ENCODE measurements at regions not wholly inside any gene's neighbourhood (a gene's known extent, or its start where the extent isn't known, plus 50 kb on each side); places are given as distances from the start of the nearest gene placed in this dataset.

DNA sequence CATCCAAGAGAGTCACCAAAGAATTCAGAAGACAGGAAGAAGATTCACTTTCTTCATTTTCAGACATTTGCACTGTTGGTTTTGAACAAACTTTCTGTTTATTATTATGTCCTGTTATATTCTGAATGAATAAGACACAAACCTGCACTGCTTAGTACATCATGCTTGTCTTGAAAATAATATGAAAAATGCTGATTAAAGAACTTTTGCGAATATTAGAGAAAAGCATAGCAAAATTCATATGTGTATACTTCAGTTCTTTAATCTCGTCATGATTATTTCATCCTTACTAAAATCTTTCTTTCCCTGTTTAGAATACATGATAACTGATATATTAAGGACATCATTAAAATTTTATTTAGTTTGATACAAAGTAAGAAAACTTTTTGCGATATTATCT, 504.1 kb downstream of the POM121L12 start:
- no peaks in the 10 kb centered on the region for H3K36me3 ChIP-seq (ENCODE audit: control insufficient read depth, insufficient read depth, low read length)
- no peak overlapping the region for H3K4me2 ChIP-seq (ENCODE audit: insufficient read depth, low read length)
- BruUV-seq (replicated peaks) = no TSS peak
- TF ChIP-seq USF2 (CRISPR knock-in tag; IDR thresholded peaks at IDR 0.05) = no peak
- in situ Hi-C loops (cut with MboI) (no loop called here), intact Hi-C loops (cut with micrococcal nuclease) (no loop called here)
- no peak overlapping the region for H2AFZ ChIP-seq (ENCODE audit: low read depth, low read length)
- no peak for FAIRE-seq
- H3K9me3 ChIP-seq (replicated peaks; ENCODE audit: control insufficient read depth, insufficient read depth, low read depth, low read length) = no peaks in the 10 kb centered on the region
- H3K79me2 ChIP-seq (ENCODE audit: control insufficient read depth, insufficient read depth, low read length) = no peaks in the 10 kb centered on the region
- POLR2A ChIA-PET = no interaction called here
- no peaks in the 10 kb centered on the region for H3K27me3 ChIP-seq (ENCODE audit: control insufficient read depth in 2 of 2, insufficient read depth in 2 of 2, low read length in 2 of 2)
- CTCF ChIA-PET (ENCODE audit: low intra/inter-chr PET ratio) = no interaction called here
- H4K20me1 ChIP-seq (replicated peaks; ENCODE audit: control insufficient read depth, insufficient read depth, low read length) = no peaks in the 10 kb centered on the region
- no peak overlapping the region for H3K27ac ChIP-seq (ENCODE audit: extremely low read depth, low read depth, low read length)
- WGBS (ENCODE audit: insufficient coverage, low coverage, missing lambda C conversion rate) = 0% methylated on average over 3 of the region's 3 CpGs
- no peak for ATAC-seq
- no peak for DNase-seq (ENCODE audit: extremely low read depth in 1 of 4, low spot score in 3 of 4)
- no peak overlapping the region for H3K9ac ChIP-seq (ENCODE audit: insufficient read depth in 1 of 2, low read depth in 2 of 2, low read length in 2 of 2)
- no peaks in the 10 kb centered on the region for H3K9me1 ChIP-seq (ENCODE audit: control insufficient read depth, insufficient read depth, low read length)
- H3K4me1 ChIP-seq (replicated peaks in 1 of 2; ENCODE audit: control insufficient read depth in 2 of 2, insufficient read depth in 2 of 2, low read length in 2 of 2) = no peaks in the 10 kb centered on the region
- no peak overlapping the region for H3K4me3 ChIP-seq

DNA sequence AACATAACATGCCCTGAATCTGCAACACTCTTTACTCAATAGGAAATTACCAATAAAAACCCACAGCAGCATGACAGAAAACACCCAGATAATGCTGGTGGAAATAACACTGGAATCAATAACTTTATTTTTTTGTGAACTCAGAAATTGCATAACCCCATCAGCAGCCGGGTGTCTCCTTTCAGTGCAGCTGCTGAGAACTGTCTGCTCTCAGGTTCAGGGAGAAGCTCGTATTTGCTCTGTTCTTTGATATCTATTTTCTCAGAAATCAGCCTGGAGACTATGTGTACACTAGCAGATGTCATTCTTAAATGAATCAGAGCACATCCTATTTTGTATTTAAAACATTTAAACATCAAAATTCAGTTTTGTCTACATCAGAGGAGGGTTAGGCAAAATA, 506.0 kb downstream of the POM121L12 start:
- no peaks in the 10 kb centered on the region for H3K27me3 ChIP-seq (ENCODE audit: control insufficient read depth in 2 of 2, insufficient read depth in 2 of 2, low read length in 2 of 2)
- H3K9me3 ChIP-seq (replicated peaks; ENCODE audit: control insufficient read depth, insufficient read depth, low read depth, low read length) = no peaks in the 10 kb centered on the region
- H4K20me1 ChIP-seq (replicated peaks; ENCODE audit: control insufficient read depth, insufficient read depth, low read length) = no peaks in the 10 kb centered on the region
- intact Hi-C loops (cut with micrococcal nuclease) = no loop called here
- no TSS peak for BruUV-seq (replicated peaks)
- no peak for ATAC-seq
- ChIA-PET POLR2A (no interaction called here), CTCF (ENCODE audit: low intra/inter-chr PET ratio) (no interaction called here)
- H3K4me3 ChIP-seq = no peak overlapping the region
- in situ Hi-C loops (cut with MboI) = no loop called here
- H2AFZ ChIP-seq (ENCODE audit: low read depth, low read length) = no peak overlapping the region
- no peak for FAIRE-seq
- H3K27ac ChIP-seq (ENCODE audit: extremely low read depth, low read depth, low read length) = no peak overlapping the region
- 0% methylated on average over 2 of the region's 2 CpGs for WGBS (ENCODE audit: insufficient coverage, low coverage, missing lambda C conversion rate)
- H3K79me2 ChIP-seq (ENCODE audit: control insufficient read depth, insufficient read depth, low read length) = no peaks in the 10 kb centered on the region
- no peak overlapping the region for H3K9ac ChIP-seq (ENCODE audit: insufficient read depth in 1 of 2, low read depth in 2 of 2, low read length in 2 of 2)
- H3K36me3 ChIP-seq (ENCODE audit: control insufficient read depth, insufficient read depth, low read length) = no peaks in the 10 kb centered on the region
- H3K4me1 ChIP-seq (replicated peaks in 1 of 2; ENCODE audit: control insufficient read depth in 2 of 2, insufficient read depth in 2 of 2, low read length in 2 of 2) = no peaks in the 10 kb centered on the region
- DNase-seq (ENCODE audit: extremely low read depth in 1 of 4, low spot score in 3 of 4) = no peak
- H3K9me1 ChIP-seq (ENCODE audit: control insufficient read depth, insufficient read depth, low read length) = no peaks in the 10 kb centered on the region
- H3K4me2 ChIP-seq (ENCODE audit: insufficient read depth, low read length) = no peak overlapping the region
- TF ChIP-seq USF2 (CRISPR knock-in tag; IDR thresholded peaks at IDR 0.05) (no peak), FOXP1 (CRISPR knock-in tag; IDR thresholded peaks at IDR 0.05) (no peak), ZNF184 (CRISPR knock-in tag; IDR thresholded peaks at IDR 0.05) (no peak), ETV6 (IDR thresholded peaks at IDR 0.05; ENCODE audit: borderline replicate concordance in 1 of 2, low read depth in 2 of 2, low read length in 1 of 2) (no peak), ETV6 (CRISPR knock-in tag; IDR thresholded peaks at IDR 0.05; ENCODE audit: borderline replicate concordance) (no peak), SRSF7 (optimal IDR thresholded peaks at IDR 0.05; ENCODE audit: low read depth, low read length) (no peak)
- TF ChIP-seq, protein P1, sequence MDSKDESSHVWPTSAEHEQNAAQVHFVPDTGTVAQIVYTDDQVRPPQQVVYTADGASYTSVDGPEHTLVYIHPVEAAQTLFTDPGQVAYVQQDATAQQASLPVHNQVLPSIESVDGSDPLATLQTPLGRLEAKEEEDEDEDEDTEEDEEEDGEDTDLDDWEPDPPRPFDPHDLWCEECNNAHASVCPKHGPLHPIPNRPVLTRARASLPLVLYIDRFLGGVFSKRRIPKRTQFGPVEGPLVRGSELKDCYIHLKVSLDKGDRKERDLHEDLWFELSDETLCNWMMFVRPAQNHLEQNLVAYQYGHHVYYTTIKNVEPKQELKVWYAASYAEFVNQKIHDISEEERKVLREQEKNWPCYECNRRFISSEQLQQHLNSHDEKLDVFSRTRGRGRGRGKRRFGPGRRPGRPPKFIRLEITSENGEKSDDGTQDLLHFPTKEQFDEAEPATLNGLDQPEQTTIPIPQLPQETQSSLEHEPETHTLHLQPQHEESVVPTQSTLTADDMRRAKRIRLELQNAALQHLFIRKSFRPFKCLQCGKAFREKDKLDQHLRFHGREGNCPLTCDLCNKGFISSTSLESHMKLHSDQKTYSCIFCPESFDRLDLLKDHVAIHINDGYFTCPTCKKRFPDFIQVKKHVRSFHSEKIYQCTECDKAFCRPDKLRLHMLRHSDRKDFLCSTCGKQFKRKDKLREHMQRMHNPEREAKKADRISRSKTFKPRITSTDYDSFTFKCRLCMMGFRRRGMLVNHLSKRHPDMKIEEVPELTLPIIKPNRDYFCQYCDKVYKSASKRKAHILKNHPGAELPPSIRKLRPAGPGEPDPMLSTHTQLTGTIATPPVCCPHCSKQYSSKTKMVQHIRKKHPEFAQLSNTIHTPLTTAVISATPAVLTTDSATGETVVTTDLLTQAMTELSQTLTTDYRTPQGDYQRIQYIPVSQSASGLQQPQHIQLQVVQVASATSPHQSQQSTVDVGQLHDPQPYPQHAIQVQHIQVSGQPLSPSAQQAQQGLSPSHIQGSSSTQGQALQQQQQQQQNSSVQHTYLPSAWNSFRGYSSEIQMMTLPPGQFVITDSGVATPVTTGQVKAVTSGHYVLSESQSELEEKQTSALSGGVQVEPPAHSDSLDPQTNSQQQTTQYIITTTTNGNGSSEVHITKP (IDR thresholded peaks at IDR 0.05; ENCODE audit: partially characterized antibody) = no peak
- TF ChIP-seq, protein P2, sequence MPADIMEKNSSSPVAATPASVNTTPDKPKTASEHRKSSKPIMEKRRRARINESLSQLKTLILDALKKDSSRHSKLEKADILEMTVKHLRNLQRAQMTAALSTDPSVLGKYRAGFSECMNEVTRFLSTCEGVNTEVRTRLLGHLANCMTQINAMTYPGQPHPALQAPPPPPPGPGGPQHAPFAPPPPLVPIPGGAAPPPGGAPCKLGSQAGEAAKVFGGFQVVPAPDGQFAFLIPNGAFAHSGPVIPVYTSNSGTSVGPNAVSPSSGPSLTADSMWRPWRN (IDR thresholded peaks at IDR 0.05; ENCODE audit: low read depth) = no peak
